ENCODE measurements at regions not wholly inside any gene's neighbourhood (a gene's known extent, or its start where the extent isn't known, plus 50 kb on each side); places are given as distances from the start of the nearest gene placed in this dataset.

- Histone ChIP-seq H3K9ac (ENCODE audit: insufficient read depth, low read length, poor library complexity, severe bottlenecking) (no peak overlapping the region), H3K4me2 (replicated peaks; ENCODE audit: extremely low read depth, low read length, poor library complexity, severe bottlenecking) (no peak overlapping the region), H3K4me3 (replicated peaks in 1 of 3; ENCODE audit: low read depth in 2 of 3, low read length in 3 of 3) (no peak overlapping the region), H3K4me1 (ENCODE audit: control insufficient read depth in 1 of 2, insufficient read depth in 2 of 2, low read length in 2 of 2) (no peaks in the 10 kb centered on the region), H3K27me3 (ENCODE audit: control insufficient read depth in 2 of 2, insufficient read depth in 2 of 2, low read length in 2 of 2) (no peaks in the 10 kb centered on the region), H3K27ac (ENCODE audit: low read depth in 1 of 2, low read length in 2 of 2) (no peak overlapping the region), H3K9me3 (replicated peaks in 1 of 2; ENCODE audit: control insufficient read depth in 1 of 2, insufficient read depth in 1 of 2, low read length in 2 of 2) (no peaks in the 10 kb centered on the region), H3K36me3 (replicated peaks in 1 of 2; ENCODE audit: control insufficient read depth in 1 of 2, insufficient read depth in 2 of 2, low read length in 2 of 2) (no peaks in the 10 kb centered on the region), H4K20me1 (ENCODE audit: insufficient read depth, low read length) (no peaks in the 10 kb centered on the region), H3K79me2 (ENCODE audit: insufficient read depth, low read length) (no peaks in the 10 kb centered on the region), H2AFZ (ENCODE audit: insufficient read depth, low read depth, low read length, poor library complexity, severe bottlenecking) (no peak overlapping the region)
- no peak for TF ChIP-seq CTCF (IDR thresholded peaks at IDR 0.05)
- Mint-ChIP-seq H3K4me3 (no peak overlapping the region), H3K4me1 (no peaks in the 10 kb centered on the region), H3K36me3 (no peaks in the 10 kb centered on the region), H3K27ac (no peak overlapping the region), H3K27me3 (ENCODE audit: low read depth in 3 of 3) (no peaks in the 10 kb centered on the region), H3K9me3 (peaks cover 0 to 5% (median 0%) of the 10 kb centered on the region in 7 donors)
- no peak for DNase-seq
- intact Hi-C loops (cut with micrococcal nuclease) = no loop called here
- WGBS (ENCODE audit: insufficient coverage) = 89% methylated on average over 7 of the region's 15 CpGs
These were observed 844.9 kb downstream of the OLFM4 start for GRCh38 chr13:53873558-53873957.

GRCh38 chr13:53878861-53879260 is 850.2 kb downstream of the OLFM4 start:
- no peaks in the 10 kb centered on the region for H3K4me1 ChIP-seq (ENCODE audit: control insufficient read depth in 1 of 2, insufficient read depth in 2 of 2, low read length in 2 of 2)
- no CpG with 5 or more reads among the region's 1 CpG for WGBS (ENCODE audit: insufficient coverage)
- no peak overlapping the region for H2AFZ ChIP-seq (ENCODE audit: insufficient read depth, low read depth, low read length, poor library complexity, severe bottlenecking)
- no peak overlapping the region for H3K27ac Mint-ChIP-seq
- TF ChIP-seq CTCF (IDR thresholded peaks at IDR 0.05) = no peak
- H3K4me1 Mint-ChIP-seq = no peaks in the 10 kb centered on the region
- peaks cover 0 to 3% (median under 1%) of the 10 kb centered on the region in 7 donors for H3K9me3 Mint-ChIP-seq
- H3K27me3 ChIP-seq (ENCODE audit: control insufficient read depth in 2 of 2, insufficient read depth in 2 of 2, low read length in 2 of 2) = no peaks in the 10 kb centered on the region
- no peak overlapping the region for H3K9ac ChIP-seq (ENCODE audit: insufficient read depth, low read length, poor library complexity, severe bottlenecking)
- no peaks in the 10 kb centered on the region for H3K36me3 Mint-ChIP-seq
- intact Hi-C loops (cut with micrococcal nuclease) = no loop called here
- no peak overlapping the region for H3K4me3 ChIP-seq (replicated peaks in 1 of 3; ENCODE audit: low read depth in 2 of 3, low read length in 3 of 3)
- H3K4me3 Mint-ChIP-seq = no peak overlapping the region
- H3K36me3 ChIP-seq (replicated peaks in 1 of 2; ENCODE audit: control insufficient read depth in 1 of 2, insufficient read depth in 2 of 2, low read length in 2 of 2) = no peaks in the 10 kb centered on the region
- DNase-seq = no peak
- H3K27me3 Mint-ChIP-seq (ENCODE audit: low read depth in 3 of 3) = no peaks in the 10 kb centered on the region
- no peak overlapping the region for H3K27ac ChIP-seq (ENCODE audit: low read depth in 1 of 2, low read length in 2 of 2)
- no peak overlapping the region for H3K4me2 ChIP-seq (replicated peaks; ENCODE audit: extremely low read depth, low read length, poor library complexity, severe bottlenecking)
- H4K20me1 ChIP-seq (ENCODE audit: insufficient read depth, low read length) = no peaks in the 10 kb centered on the region
- no peaks in the 10 kb centered on the region for H3K9me3 ChIP-seq (replicated peaks in 1 of 2; ENCODE audit: control insufficient read depth in 1 of 2, insufficient read depth in 1 of 2, low read length in 2 of 2)
- H3K79me2 ChIP-seq (ENCODE audit: insufficient read depth, low read length) = no peaks in the 10 kb centered on the region
